Umbilical cord (tissue), 1 donor: ENCODE measurements at regions not wholly inside any gene's neighbourhood (a gene's known extent, or its start where the extent isn't known, plus 50 kb on each side); places are given as distances from the start of the nearest gene placed in this dataset.

Experiments used
- DNase-seq: peaks from one replicate; pipeline ENCODE4 v3.0.0-alpha.2; 2015; ENCODE audit warnings: low spot score

GRCh38 chr6:156650896-156651390 is 126.2 kb upstream of the ARID1B start:
- DNase-seq, result no peak

- no peak for DNase-seq
These were observed 128.6 kb upstream of the ARID1B start for GRCh38 chr6:156648616-156649015.

DNA sequence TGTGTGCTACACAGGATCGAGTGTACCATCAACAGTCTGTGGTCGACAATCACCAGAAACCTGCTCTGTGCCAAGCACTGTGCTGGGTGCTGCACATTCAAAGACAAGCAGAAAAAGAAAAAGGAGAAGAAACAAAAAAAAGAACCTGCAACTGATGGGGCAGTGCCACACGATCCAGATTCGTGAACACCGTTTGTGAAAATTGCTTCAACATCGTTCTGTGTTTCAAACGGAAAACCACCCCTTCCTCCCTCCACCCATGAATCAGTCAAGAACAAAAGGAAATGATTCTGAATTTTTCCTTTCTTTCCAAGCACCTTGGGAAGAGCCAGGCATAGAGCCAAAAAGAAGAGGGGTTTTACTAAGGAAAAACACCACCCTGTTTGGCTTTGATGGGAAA is 129.2 kb upstream of the ARID1B start:
- no peak for DNase-seq

- DNase-seq, result no peak
These were observed 129.9 kb upstream of the ARID1B start for GRCh38 chr6:156647140-156647784.

DNA sequence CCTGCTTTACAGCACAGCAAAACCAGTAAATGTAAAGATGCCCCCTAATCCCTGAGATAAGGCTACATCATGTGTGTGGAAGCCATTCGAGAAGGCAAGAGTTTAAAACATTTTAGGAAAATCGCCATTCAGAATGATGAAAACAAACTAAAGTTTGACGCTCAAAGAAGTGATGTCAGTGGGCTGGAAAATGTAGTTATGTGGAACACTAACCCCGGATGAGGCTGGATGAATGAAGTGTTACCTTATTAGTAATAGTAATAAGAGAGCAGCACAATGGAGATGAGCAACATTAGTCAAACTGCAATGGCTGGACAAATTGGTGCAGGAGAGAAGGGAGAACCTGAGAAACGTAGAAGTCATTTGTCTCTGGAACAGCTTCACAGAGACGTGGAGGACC is 130.7 kb upstream of the ARID1B start:
- DNase-seq, result no peak

DNA sequence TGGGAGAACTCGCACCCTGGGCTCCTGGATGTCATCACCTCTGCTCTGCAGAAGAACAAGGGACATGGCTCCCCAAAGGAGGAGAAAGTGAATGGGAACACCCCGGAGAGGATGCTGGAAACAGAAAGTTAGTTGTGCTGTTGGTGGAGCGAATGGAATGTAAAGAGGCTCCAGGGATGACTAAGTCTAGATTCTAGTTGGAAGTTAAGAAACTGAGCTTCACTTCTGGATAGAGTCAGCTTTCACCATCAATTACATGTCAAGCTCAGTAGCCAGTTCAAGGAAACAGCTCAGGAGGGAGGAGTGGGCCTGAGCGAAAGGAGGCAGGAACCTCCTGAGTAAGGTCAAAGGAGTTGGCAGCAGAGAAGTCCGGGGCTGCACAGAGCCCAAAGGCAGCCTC is 132.1 kb upstream of the ARID1B start:
- DNase-seq, result peak; percentile 79

DNA sequence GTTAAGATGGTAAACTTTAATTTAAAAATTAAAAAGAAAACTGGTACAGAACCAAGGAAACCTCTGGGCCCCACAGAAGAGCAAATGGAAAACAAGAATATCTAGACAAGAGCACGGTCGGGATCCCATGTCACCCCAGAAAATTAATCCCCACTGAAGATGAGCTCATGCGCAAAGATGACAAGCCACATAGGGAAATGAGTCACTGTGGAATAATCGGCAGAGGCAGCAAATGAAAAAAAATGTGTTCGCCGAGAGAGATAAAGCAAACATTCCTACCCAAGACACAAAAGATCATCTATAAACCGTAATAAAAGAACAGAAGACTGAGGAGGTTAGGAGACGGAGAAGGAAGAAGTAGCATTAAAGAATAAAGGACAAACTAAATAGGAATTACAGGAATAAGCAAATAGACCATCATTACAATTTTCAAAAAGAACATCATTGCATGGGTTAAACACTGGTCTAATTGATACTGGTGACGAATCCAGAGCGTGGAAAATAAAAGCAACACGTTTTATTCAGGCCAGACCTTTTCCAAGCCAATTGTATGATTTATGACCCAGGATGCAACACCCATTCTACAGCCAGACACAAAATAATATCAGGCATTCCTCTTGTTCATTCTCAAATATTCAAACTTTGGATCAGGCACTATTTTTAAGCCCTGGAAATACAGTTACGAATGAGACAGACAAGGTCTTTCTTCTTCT is 138.0 kb upstream of the ARID1B start:
- DNase-seq, result no peak

DNA sequence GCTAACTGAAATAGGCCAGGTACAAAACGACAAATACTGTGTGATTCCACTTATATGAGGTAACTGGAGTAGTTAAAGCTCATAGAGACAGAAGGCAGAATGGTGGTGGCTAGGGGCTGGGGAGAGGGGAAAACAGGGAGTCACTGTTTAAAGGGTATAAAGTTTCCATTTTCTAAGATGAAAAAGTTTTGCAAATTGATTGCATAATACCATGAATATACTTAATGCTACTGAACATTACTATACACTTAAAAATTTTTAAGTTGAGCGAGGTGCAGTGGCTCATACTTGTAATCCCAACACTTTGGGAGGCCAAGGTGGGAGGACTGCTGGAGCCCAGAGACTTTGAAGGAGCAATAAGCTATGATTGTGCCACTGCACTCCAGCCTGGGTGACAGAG is 138.6 kb upstream of the ARID1B start:
- no peak for DNase-seq

DNA sequence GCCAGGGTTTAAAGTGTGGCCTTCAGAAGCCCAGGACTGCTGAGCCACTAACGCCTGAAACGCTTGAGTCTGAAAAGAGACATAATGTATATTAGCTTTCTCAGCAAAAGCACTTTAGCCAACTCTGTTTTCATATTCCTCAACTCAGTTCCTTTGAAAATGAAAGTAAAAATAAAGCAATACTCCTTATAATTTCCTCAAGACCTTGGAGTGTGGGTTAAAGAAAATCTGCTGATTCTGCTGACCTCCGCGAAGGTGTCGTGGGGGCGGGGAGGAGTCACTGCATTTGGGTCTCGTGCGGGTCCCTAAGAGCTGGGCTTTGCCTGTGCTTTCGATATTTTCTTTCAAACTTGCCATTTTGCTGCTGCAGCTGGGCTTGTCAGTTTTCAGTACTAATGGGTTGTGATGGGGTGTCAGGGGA is 142.2 kb upstream of the ARID1B start:
- no peak for DNase-seq

- no peak for DNase-seq
These were observed 143.1 kb upstream of the ARID1B start for GRCh38 chr6:156634048-156634447.

- DNase-seq, result no peak
These were observed 143.9 kb upstream of the ARID1B start for GRCh38 chr6:156633291-156633690.

- DNase-seq, result no peak
These were observed 146.4 kb upstream of the ARID1B start for GRCh38 chr6:156630613-156631302.

- DNase-seq, result no peak
These were observed 148.4 kb upstream of the ARID1B start for GRCh38 chr6:156628805-156629204.

DNA sequence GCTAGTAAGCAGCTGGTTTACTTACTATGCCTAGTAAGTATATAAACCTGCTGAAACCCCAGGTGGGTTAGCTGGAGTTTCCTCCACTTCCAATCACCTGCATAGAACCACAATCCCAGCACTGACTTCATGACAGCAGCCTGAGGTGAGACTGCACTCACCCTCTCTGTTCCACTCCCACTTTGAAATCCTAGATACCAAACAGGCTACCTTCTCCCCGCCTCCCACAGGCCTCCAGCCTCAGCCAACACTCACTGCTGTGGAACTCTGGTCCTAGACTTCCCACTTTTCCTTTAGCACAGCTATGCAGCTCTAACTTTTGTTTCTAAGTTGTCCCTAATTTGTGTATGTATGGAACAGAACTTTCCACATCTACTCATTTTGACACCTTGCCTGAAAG is 149.7 kb upstream of the ARID1B start:
- no peak for DNase-seq

- no peak for DNase-seq
These were observed 155.0 kb upstream of the ARID1B start for GRCh38 chr6:156622185-156622584.

- DNase-seq, result no peak
These were observed 156.8 kb upstream of the ARID1B start for GRCh38 chr6:156620331-156620730.

DNA sequence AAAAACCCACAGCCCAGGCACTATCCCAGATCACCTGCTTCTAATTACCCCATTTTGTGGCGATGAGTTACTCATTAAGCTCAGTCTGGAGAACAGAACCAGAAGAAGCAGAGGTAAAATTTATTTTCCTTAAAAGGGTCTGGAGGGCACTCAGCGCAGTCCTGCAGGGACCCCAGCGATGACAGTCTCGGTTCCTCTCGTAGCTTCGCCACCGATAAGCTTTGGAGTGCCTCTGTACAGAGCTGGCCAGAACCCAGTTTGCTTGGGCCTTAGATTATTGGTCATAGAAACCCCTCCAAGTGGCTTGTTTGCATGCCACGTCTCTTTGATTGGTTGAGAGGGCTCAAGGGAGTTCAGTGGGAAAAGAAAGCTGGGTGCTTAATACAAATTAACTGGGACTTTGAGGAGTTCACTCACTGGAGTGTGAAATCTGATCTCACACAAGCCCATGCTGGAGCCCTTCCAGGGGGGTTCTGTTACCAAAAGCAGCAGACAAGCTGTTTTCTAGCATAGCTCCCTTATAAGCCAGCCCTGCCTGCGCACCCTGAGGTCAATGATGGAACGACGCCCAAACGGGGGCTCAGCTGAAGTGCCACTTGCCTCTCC is 158.5 kb upstream of the ARID1B start:
- no peak for DNase-seq

DNA sequence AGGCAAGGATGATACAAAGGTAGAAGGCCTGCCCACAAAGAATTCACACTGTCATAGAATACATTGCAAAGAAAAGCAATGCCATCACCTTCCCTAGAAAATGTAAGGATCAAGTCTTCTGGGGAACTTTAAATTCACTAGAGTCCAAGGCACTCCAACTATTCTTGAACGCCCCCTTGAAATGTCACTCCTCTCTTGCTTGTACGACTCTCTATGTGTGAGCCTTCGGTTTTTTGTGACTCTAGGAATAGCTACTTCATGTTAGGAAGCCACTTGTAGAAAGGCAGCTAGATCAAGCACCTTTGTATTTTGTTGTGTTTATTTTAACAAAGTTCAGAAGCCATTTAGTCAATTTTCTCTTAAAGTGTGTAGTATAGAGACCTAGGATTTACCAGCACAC is 159.2 kb upstream of the ARID1B start:
- no peak for DNase-seq

DNA sequence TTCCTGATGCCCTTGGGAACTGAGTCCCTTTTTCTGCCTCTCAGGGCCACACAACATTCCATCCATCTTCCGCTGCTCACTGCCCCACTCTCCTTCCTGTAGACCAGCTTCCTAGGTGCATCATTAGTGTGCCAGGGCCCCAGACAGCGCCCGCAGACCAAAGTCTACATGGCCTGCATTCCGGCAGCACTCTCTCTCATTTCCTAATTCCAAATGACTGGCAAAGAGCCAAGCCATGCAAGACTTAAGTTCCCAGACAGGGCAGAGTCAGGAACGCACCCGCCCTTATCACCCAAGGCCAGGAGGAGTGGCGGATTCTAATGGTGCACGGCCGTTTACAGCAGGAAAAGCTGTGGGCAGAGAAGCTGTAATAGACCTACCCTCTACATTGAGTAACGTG is 159.8 kb upstream of the ARID1B start:
- peak; percentile 77 for DNase-seq

- DNase-seq, result no peak
These were observed 160.7 kb upstream of the ARID1B start for GRCh38 chr6:156616495-156616894.

DNA sequence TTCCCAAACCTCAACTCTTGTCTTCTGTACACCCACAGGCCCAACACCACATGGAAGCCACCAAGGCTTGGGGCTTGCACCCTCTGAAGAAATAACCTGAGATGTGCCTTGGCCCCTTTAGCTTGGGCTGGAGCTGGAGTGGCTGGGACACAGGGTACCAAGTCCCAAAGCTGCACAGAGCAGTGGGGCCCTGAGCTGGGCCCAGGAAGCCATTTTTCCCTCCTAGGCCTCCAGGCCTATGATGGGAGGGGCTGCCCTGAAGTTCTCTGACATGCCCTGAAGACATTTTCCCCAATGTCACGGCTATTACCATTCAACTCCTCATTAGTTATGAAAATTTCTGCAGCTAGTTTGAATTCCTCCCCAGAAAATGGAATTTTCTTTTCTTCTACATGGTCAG is 163.2 kb upstream of the ARID1B start:
- no peak for DNase-seq

DNA sequence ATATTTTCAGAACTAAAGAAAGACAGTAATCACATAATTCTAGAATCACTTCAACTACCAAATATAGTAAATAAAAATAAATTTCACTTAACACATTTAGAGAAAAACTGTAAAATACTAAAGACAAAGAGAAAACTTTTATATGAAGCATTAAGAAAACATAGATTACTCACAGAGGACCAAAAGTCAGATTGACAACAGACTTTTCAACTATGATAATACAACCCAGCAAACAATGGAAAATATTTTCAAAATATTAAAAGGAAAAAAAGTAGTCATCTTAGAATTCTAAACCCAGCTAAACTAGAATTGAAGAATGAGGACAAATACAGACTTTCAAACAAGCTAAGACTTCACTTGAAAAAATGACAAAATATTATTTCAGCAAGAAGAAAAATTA is 164.8 kb upstream of the ARID1B start:
- DNase-seq, result no peak

- DNase-seq, result no peak
These were observed 175.2 kb upstream of the ARID1B start for GRCh38 chr6:156602066-156602385.
